ENCODE measurements at regions not wholly inside any gene's neighbourhood (a gene's known extent, or its start where the extent isn't known, plus 50 kb on each side); places are given as distances from the start of the nearest gene placed in this dataset.

DNA sequence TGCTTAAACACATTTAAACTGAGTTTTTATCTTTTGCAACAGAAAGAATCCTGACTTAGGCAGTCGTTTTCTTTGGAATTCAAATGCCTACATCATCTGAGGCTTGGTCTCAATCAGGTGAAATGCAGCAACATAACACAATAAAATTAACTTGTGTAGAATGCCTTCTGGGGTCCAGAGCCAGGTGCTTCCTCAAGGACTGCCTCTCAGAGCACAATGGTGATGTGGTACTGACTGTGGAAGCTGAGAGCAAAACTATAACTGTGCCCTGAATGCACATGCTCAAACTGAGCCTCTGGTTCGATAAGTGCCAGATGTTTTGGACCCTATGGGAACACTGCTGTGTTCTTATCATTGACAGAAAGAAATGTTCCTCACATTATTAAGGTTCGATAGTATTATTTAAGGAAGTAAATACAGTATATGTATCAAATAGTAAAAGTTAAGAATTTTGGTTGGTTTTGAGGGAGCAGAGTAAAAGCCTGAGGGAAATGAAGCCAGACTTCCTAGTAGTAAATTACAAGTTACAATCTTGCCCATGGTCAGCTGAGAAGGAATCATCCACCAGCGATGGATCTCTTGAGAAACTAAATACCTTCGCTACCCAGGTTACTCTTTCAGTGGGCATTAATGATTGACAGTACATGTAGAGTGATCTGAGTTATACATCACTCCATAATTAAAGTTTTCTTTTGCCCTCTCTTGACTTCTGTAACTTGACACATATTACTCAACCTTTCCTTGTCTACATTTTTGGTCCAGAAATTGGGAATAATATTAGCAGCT is 122.9 kb upstream of the ATP2B1 start:
- no peak overlapping the region for H3K4me3 ChIP-seq (ENCODE audit: low read depth, low read length)
- no peak for DNase-seq (ENCODE audit: low read depth)
- TF ChIP-seq CTCF (IDR thresholded peaks at IDR 0.05; ENCODE audit: control insufficient read depth, extremely low read depth, insufficient read depth), result no peak

DNA sequence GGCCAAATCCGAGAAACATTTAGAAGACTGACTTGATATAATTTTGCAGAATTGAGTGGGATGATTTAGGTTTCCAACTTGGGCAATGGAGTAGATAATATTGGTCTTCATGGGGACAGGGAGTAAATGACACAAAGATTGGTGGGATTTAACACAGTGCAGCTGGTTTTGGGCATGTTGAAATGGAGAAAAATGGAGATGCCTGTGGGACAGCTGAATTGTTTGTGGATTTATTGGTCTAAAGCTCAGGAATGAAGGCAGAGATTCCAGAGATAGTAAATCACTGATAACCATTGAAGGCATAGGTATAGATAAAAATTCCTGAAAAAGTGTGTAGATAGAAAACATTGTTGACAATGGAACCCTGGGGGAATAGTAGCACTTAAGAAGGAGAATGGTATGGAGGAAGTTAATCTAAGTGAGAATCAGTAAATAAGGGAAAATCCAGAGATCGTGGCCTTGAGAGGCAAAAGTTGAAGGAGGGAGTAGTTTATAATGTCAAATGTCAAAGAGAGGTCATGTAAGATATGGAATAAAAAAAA is 120.9 kb upstream of the ATP2B1 start:
- DNase-seq (ENCODE audit: low read depth), result no peak
- no peak for TF ChIP-seq CTCF (IDR thresholded peaks at IDR 0.05; ENCODE audit: control insufficient read depth, extremely low read depth, insufficient read depth)

DNA sequence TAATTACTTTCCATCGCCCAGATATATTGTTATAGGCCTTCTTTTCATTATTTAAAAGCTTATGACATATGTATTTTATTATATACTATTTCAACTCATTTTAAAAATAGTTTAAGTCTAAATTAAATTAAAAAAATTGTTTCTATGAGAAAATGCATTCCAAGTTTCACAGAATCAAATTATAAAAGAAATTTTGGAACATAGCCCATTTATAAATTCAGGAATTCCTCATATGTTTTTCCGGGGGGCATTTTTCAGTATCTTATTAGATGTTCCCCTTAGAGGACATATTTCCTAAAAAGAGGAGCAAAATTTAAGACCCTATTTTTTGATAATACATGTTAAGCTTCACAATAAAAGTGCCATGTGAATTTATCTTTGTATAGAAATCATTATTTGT is 119.9 kb upstream of the ATP2B1 start:
- TF ChIP-seq CTCF (IDR thresholded peaks at IDR 0.05; ENCODE audit: control insufficient read depth, extremely low read depth, insufficient read depth), result no peak
- H3K4me3 ChIP-seq (ENCODE audit: low read depth, low read length), result no peak overlapping the region
- DNase-seq (ENCODE audit: low read depth), result no peak

More for the DNA sequence above, 120.9 kb upstream of the ATP2B1 start:
- H3K4me3 ChIP-seq (ENCODE audit: low read depth, low read length), result no peak overlapping the region

GRCh38 chr12:89827592-89827991 is 119.0 kb upstream of the ATP2B1 start:
- TF ChIP-seq CTCF (IDR thresholded peaks at IDR 0.05; ENCODE audit: control insufficient read depth, extremely low read depth, insufficient read depth), result no peak
- no peak for DNase-seq (ENCODE audit: low read depth)
- H3K4me3 ChIP-seq (ENCODE audit: low read depth, low read length), result no peak overlapping the region

DNA sequence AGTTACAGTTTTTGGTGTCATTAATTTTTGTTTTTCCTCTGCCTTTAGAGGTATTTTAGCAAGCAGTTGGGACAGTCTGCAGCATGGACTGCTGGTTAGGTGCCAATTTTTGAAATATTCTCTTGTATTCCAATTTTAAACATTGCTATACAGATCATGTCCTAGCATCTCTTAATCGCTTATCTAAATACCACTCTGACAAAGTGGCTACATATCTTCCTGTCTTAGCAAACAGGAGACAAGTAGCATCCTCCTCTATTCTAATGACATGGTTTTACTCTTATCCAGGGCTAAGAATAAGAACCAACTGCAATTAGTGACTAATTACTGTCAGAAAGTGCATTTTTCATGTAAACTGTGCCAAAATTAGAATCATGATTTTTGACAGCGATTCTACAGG is 117.8 kb upstream of the ATP2B1 start:
- no peak for TF ChIP-seq CTCF (IDR thresholded peaks at IDR 0.05; ENCODE audit: control insufficient read depth, extremely low read depth, insufficient read depth)
- H3K4me3 ChIP-seq (ENCODE audit: low read depth, low read length), result no peak overlapping the region
- no peak for DNase-seq (ENCODE audit: low read depth)

GRCh38 chr12:89825591-89826449 is 117.2 kb upstream of the ATP2B1 start:
- no peak for TF ChIP-seq CTCF (IDR thresholded peaks at IDR 0.05; ENCODE audit: control insufficient read depth, extremely low read depth, insufficient read depth)
- DNase-seq (ENCODE audit: low read depth), result no peak
- no peak overlapping the region for H3K4me3 ChIP-seq (ENCODE audit: low read depth, low read length)

All from LNCaP clone FGC (cell line).